Neural cell (in vitro differentiated cells): ENCODE measurements at regions not wholly inside any gene's neighbourhood (a gene's known extent, or its start where the extent isn't known, plus 50 kb on each side); places are given as distances from the start of the nearest gene placed in this dataset.

Experiments
- H2AFZ ChIP-seq: fragments of 200-600, 300-800 bp; sonication (generic), shearing (Covaris generic); 2 replicates; pipeline ENCODE4 v1.6.0; 2014; ENCODE audit warnings: low read depth, mild to moderate bottlenecking, antibody characterized with exemption, low read length, moderate library complexity
- H3F3A ChIP-seq: fragments of 200-600 bp; shearing (Covaris generic); 2 replicates; pipeline ENCODE4 v1.6.1; 2016; ENCODE audit warnings: mild to moderate bottlenecking, moderate library complexity, mixed read lengths, antibody characterized with exemption, low read length; ENCODE audit not compliant: insufficient read depth, poor library complexity, severe bottlenecking
- H3K27ac ChIP-seq: fragments of 200-600, 300-800 bp; sonication (generic), shearing (Covaris generic); 2 replicates; pipeline ENCODE4 v1.5.1; 2014; ENCODE audit warnings: mild to moderate bottlenecking, low read length, moderate library complexity
- H3K27me3 ChIP-seq: fragments of 300-800, 200-600 bp; sonication (generic), shearing (Covaris generic); 2 replicates; pipeline ENCODE4 v1.6.0; 2014; ENCODE audit warnings: mild to moderate bottlenecking, low read depth, low read length, moderate library complexity; ENCODE audit not compliant: insufficient read depth
- H3K36me3 ChIP-seq: fragments of 300-800, 200-600 bp; sonication (generic), shearing (Covaris generic); 2 replicates; pipeline ENCODE4 v1.5.1; 2014; ENCODE audit warnings: mild to moderate bottlenecking, antibody characterized with exemption, low read length, moderate library complexity; ENCODE audit not compliant: insufficient read depth
- H3K4me2 ChIP-seq: fragments of 300-800, 200-600 bp; sonication (generic), shearing (Covaris generic); 2 replicates; pipeline ENCODE4 v1.6.0; 2014; ENCODE audit warnings: mild to moderate bottlenecking, low read length
- H3K4me3 ChIP-seq: fragments of 300-800, 200-600 bp; sonication (generic), shearing (Covaris generic); 2 replicates; pipeline ENCODE4 v1.5.1; 2014; ENCODE audit warnings: mild to moderate bottlenecking, low read length, moderate library complexity
- H3K79me2 ChIP-seq: fragments of 200-600 bp; shearing (Covaris generic); replicated peaks from 2 replicates; pipeline ENCODE4 v1.6.0; 2014; ENCODE audit warnings: mild to moderate bottlenecking, low read length, moderate library complexity; ENCODE audit not compliant: insufficient read depth
- H3K9ac ChIP-seq: fragments of 300-800, 200-600 bp; sonication (generic), shearing (Covaris generic); 2 replicates; pipeline ENCODE4 v1.6.1; 2016; ENCODE audit warnings: mild to moderate bottlenecking, low read length, mixed read lengths
- H3K9me2 ChIP-seq: fragments of 200-600 bp; shearing (Covaris generic); 2 replicates; pipeline ENCODE4 v1.6.1; 2016; ENCODE audit warnings: mild to moderate bottlenecking, low read length, mixed read lengths; ENCODE audit not compliant: insufficient read depth
- H3K9me3 ChIP-seq: fragments of 200-600, 300-800 bp; sonication (generic), shearing (Covaris generic); 2 replicates; pipeline ENCODE4 v1.6.1; 2016; ENCODE audit warnings: mild to moderate bottlenecking, mixed run types, low read length, moderate library complexity, mixed read lengths
- H4K20me1 ChIP-seq: fragments of 200-600 bp; shearing (Covaris generic); 2 replicates; pipeline ENCODE4 v1.6.1; 2016; ENCODE audit warnings: mild to moderate bottlenecking, mixed run types; ENCODE audit not compliant: insufficient read depth
- CTCF ChIP-seq: fragments of 450-650 bp; IDR thresholded peaks from 2 replicates; pipeline ENCODE4 v1.5.1; 2014; ENCODE audit warnings: antibody characterized with exemption, mild to moderate bottlenecking, moderate library complexity; ENCODE audit not compliant: poor library complexity, severe bottlenecking
- EP300 ChIP-seq: fragments of 450-650 bp; conservative IDR thresholded peaks from 2 replicates; pipeline ENCODE4 v1.6.1; 2014; ENCODE audit warnings: antibody characterized with exemption, mild to moderate bottlenecking, moderate library complexity; ENCODE audit not compliant: poor library complexity, severe bottlenecking
- EZH2 ChIP-seq: fragments of 200-600, 300-800 bp; shearing (Covaris generic), sonication (generic); IDR thresholded peaks from 2 replicates; pipeline ENCODE4 v1.6.1; 2014; ENCODE audit warnings: antibody characterized with exemption, low read length, borderline replicate concordance, mild to moderate bottlenecking; ENCODE audit not compliant: insufficient read depth, poor library complexity, severe bottlenecking
- MXI1 ChIP-seq: fragments of 450-650 bp; conservative IDR thresholded peaks from 2 replicates; pipeline ENCODE4 v1.6.1; 2014; ENCODE audit warnings: antibody characterized with exemption, mild to moderate bottlenecking; ENCODE audit not compliant: poor library complexity, severe bottlenecking
- POLR2AphosphoS5 ChIP-seq: IDR thresholded peaks from 2 replicates; pipeline ENCODE4 v1.6.1; 2012
- RAD21 ChIP-seq: fragments of 450-650 bp; conservative IDR thresholded peaks from 2 replicates; pipeline ENCODE4 v1.6.1; 2014; ENCODE audit warnings: antibody characterized with exemption, mild to moderate bottlenecking, moderate library complexity
- SMC3 ChIP-seq: fragments of 450-650 bp; conservative IDR thresholded peaks from 2 replicates; pipeline ENCODE4 v1.6.1; 2014; ENCODE audit warnings: antibody characterized with exemption, mild to moderate bottlenecking, moderate library complexity; ENCODE audit not compliant: poor library complexity
- TAF1 ChIP-seq: IDR thresholded peaks from 2 replicates; pipeline ENCODE4 v1.6.1; 2012; ENCODE audit warnings: low read depth
- TF ChIP-seq, protein P1 (sequence below): IDR thresholded peaks from 2 replicates; pipeline ENCODE4 v1.6.1; 2012; ENCODE audit warnings: borderline replicate concordance

DNA sequence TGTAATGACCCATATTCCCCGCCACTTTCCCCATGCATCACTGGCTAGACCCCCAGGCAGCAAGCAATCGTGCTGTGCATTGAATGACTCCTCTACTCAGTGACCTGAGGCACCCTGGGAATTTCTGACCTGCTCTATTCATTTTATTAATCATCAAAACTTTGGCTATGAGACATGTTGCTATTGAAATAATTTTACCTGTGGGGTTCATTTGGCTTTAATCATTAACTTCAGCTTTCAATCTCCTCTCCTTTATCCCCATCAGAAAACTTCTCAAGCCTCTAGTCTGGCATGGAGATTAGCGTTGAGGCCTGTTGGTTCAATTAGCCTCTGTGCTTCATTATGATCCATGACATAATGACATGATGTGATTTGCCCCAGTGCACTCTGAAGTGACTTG is 429.0 kb downstream of the ZNF608 start:
- H3F3A ChIP-seq = no peaks in the 10 kb centered on the region
- H3K36me3 ChIP-seq = no peaks in the 10 kb centered on the region
- TF ChIP-seq SMC3 (no peak), POLR2AphosphoS5 (no peak), EP300 (no peak), CTCF (no peak), EZH2 (no peak), TAF1 (no peak), RAD21 (no peak), MXI1 (no peak)
- TF ChIP-seq, protein P1, sequence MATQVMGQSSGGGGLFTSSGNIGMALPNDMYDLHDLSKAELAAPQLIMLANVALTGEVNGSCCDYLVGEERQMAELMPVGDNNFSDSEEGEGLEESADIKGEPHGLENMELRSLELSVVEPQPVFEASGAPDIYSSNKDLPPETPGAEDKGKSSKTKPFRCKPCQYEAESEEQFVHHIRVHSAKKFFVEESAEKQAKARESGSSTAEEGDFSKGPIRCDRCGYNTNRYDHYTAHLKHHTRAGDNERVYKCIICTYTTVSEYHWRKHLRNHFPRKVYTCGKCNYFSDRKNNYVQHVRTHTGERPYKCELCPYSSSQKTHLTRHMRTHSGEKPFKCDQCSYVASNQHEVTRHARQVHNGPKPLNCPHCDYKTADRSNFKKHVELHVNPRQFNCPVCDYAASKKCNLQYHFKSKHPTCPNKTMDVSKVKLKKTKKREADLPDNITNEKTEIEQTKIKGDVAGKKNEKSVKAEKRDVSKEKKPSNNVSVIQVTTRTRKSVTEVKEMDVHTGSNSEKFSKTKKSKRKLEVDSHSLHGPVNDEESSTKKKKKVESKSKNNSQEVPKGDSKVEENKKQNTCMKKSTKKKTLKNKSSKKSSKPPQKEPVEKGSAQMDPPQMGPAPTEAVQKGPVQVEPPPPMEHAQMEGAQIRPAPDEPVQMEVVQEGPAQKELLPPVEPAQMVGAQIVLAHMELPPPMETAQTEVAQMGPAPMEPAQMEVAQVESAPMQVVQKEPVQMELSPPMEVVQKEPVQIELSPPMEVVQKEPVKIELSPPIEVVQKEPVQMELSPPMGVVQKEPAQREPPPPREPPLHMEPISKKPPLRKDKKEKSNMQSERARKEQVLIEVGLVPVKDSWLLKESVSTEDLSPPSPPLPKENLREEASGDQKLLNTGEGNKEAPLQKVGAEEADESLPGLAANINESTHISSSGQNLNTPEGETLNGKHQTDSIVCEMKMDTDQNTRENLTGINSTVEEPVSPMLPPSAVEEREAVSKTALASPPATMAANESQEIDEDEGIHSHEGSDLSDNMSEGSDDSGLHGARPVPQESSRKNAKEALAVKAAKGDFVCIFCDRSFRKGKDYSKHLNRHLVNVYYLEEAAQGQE = no peak
- no peak overlapping the region for H2AFZ ChIP-seq
- no peaks in the 10 kb centered on the region for H3K9me3 ChIP-seq
- no peaks in the 10 kb centered on the region for H3K79me2 ChIP-seq
- H3K27ac ChIP-seq = no peak overlapping the region
- H3K9ac ChIP-seq = no peak overlapping the region
- H3K4me3 ChIP-seq = no peak overlapping the region
- H3K4me2 ChIP-seq = no peak overlapping the region
- H3K27me3 ChIP-seq = no peaks in the 10 kb centered on the region
- H4K20me1 ChIP-seq = no peaks in the 10 kb centered on the region
- H3K9me2 ChIP-seq = no peaks in the 10 kb centered on the region

GRCh38 chr5:124315741-124316415 is 430.6 kb downstream of the ZNF608 start:
- no peaks in the 10 kb centered on the region for H3K9me2 ChIP-seq
- H3K79me2 ChIP-seq = no peaks in the 10 kb centered on the region
- H2AFZ ChIP-seq = no peak overlapping the region
- H3F3A ChIP-seq = no peaks in the 10 kb centered on the region
- H3K27me3 ChIP-seq = no peaks in the 10 kb centered on the region
- no peaks in the 10 kb centered on the region for H4K20me1 ChIP-seq
- H3K4me2 ChIP-seq = no peak overlapping the region
- TF ChIP-seq CTCF (no peak), EZH2 (no peak), TAF1 (no peak), RAD21 (no peak), MXI1 (no peak), EP300 (no peak), POLR2AphosphoS5 (no peak), SMC3 (no peak)
- TF ChIP-seq, protein P1 = no peak
- H3K36me3 ChIP-seq = no peaks in the 10 kb centered on the region
- no peaks in the 10 kb centered on the region for H3K9me3 ChIP-seq
- H3K9ac ChIP-seq = no peak overlapping the region
- no peak overlapping the region for H3K4me3 ChIP-seq
- no peak overlapping the region for H3K27ac ChIP-seq
